C4-2B (cell line): ENCODE measurements at regions not wholly inside any gene's neighbourhood (a gene's known extent, or its start where the extent isn't known, plus 50 kb on each side); places are given as distances from the start of the nearest gene placed in this dataset.

Source experiments
- H3K27ac ChIP-seq: fragments of 450-650 bp; 2 replicates; pipeline ENCODE4 v1.5.1; 2017
- CTCF ChIP-seq: fragments of 450-650 bp; conservative IDR thresholded peaks from 2 replicates; pipeline ENCODE4 v1.5.1; 2017; ENCODE audit warnings: mild to moderate bottlenecking
- ZFX ChIP-seq: fragments of 450-650 bp; IDR thresholded peaks from 2 replicates; pipeline ENCODE4 v1.6.1; 2017

- no peak for TF ChIP-seq CTCF
- no peak for TF ChIP-seq ZFX
- H3K27ac ChIP-seq = no peak overlapping the region
Observed at GRCh38 chr4:187422655-187423054, 572.9 kb upstream of the ZFP42 start.

- no peak overlapping the region for H3K27ac ChIP-seq
- no peak for TF ChIP-seq CTCF
Observed at GRCh38 chr4:187424636-187425035, 570.9 kb upstream of the ZFP42 start.

- H3K27ac ChIP-seq = no peak overlapping the region
- TF ChIP-seq CTCF (no peak), ZFX (no peak)
Observed at GRCh38 chr4:187426511-187426910, 569.1 kb upstream of the ZFP42 start.

- H3K27ac ChIP-seq = no peak overlapping the region
- TF ChIP-seq CTCF = no peak
- TF ChIP-seq ZFX = no peak
Observed at GRCh38 chr4:187432310-187432709, 563.3 kb upstream of the ZFP42 start.

GRCh38 chr4:187433141-187433540 lies 562.4 kb upstream of the ZFP42 start:
- no peak for TF ChIP-seq CTCF
- no peak for TF ChIP-seq ZFX
- H3K27ac ChIP-seq = no peak overlapping the region

GRCh38 chr4:187436251-187436650 lies 559.3 kb upstream of the ZFP42 start:
- TF ChIP-seq CTCF (no peak), ZFX (no peak)
- no peak overlapping the region for H3K27ac ChIP-seq

- H3K27ac ChIP-seq = no peak overlapping the region
- TF ChIP-seq ZFX (no peak), CTCF (no peak)
Observed at GRCh38 chr4:187444061-187444460, 551.5 kb upstream of the ZFP42 start.
